ENCODE measurements at regions not wholly inside any gene's neighbourhood (a gene's known extent, or its start where the extent isn't known, plus 50 kb on each side); places are given as distances from the start of the nearest gene placed in this dataset.

DNA sequence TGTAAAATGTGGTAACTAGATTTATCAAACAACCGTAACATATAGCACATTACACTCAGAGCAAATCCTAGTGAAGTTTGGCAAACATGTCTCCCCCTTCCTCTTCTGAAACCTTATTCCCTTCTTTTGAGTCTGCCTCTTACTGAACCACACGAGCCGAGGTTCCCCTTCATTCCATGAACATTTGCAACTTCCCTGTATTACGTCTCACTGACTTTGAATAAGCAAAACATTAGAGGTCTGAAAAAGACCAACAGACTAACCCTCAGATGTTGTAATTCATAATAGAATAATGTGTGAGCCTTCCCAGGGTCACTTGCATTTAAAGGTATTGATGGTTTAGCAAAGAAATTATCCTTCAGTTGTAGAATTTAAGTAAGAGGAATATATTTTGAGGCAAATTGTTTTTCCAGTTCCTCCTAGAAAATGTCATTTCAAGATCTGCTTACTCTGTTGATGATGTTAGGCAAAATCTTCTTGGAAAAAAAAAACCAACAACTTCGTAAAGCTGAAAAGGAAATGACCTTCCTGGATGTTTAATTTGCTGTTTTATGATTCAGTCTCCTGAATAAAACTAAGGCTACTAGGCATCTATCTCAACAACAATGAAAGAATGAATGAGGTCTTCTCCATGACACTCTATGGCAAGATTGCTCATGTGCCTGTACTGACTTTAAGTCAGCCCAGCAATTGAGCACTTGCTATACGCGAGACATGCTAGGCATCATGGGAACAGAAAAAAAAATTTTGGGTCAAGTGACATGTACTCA is 296.9 kb upstream of the NECTIN3 start:
- Histone ChIP-seq H3K9me3 (no peaks in the 10 kb centered on the region), H3K36me3 (no peaks in the 10 kb centered on the region), H3K4me1 (no peaks in the 10 kb centered on the region), H3K27me3 (no peaks in the 10 kb centered on the region), H3K4me3 (ENCODE audit: low read depth, low read length) (no peak overlapping the region)
- TF ChIP-seq, protein P1, sequence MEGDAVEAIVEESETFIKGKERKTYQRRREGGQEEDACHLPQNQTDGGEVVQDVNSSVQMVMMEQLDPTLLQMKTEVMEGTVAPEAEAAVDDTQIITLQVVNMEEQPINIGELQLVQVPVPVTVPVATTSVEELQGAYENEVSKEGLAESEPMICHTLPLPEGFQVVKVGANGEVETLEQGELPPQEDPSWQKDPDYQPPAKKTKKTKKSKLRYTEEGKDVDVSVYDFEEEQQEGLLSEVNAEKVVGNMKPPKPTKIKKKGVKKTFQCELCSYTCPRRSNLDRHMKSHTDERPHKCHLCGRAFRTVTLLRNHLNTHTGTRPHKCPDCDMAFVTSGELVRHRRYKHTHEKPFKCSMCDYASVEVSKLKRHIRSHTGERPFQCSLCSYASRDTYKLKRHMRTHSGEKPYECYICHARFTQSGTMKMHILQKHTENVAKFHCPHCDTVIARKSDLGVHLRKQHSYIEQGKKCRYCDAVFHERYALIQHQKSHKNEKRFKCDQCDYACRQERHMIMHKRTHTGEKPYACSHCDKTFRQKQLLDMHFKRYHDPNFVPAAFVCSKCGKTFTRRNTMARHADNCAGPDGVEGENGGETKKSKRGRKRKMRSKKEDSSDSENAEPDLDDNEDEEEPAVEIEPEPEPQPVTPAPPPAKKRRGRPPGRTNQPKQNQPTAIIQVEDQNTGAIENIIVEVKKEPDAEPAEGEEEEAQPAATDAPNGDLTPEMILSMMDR (IDR thresholded peaks at IDR 0.05; ENCODE audit: low read depth, low read length): no peak
- no peak for DNase-seq

DNA sequence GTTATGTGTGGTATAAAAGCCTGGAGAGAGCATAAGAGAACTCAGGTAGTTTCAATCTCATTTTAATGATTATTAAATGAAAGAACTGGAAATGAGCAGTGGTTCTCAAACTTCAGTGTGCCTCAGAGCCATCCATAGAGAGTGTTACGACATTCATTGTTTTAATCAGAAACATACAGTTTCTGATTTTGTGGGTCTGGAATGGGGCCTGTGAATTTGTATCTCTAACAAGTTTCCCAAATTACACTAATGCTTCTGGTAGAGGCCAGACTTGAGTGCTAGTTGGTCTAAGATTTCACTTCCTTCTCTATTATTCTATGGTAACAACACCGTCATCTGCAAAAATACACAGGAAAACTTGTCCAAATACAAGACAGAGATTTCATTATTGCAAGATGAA is 292.0 kb upstream of the NECTIN3 start:
- H3K27me3 ChIP-seq: no peaks in the 10 kb centered on the region
- H3K4me1 ChIP-seq: no peaks in the 10 kb centered on the region; the same call in 1 of the 2 replicates
- TF ChIP-seq, protein P1 (IDR thresholded peaks at IDR 0.05; ENCODE audit: low read depth, low read length): no peak
- H3K36me3 ChIP-seq: no peaks in the 10 kb centered on the region
- H3K4me3 ChIP-seq (ENCODE audit: low read depth, low read length): no peak overlapping the region
- DNase-seq: no peak
- H3K9me3 ChIP-seq: no peaks in the 10 kb centered on the region

DNA sequence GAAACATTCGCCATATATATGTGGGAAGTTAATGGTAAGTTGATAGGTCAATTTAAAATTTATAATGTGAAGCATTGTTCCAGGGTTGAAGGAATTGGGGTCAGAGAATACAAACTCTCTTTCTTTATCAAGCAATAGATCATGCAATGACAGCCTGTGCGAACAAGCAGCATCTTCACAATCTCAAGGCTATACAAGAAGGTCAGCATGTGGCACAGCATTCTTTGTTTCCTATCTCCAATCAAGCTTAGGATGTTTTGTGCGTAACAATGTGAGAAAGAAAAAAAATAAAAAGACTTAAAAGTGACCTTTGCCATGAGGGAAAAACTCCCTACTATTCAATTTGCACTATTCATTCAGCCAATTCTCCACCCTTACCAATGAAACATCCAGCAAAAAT is 288.1 kb upstream of the NECTIN3 start:
- TF ChIP-seq, protein P1 (IDR thresholded peaks at IDR 0.05; ENCODE audit: low read depth, low read length): no peak
- no peaks in the 10 kb centered on the region; the same call in 1 of the 2 replicates for H3K4me1 ChIP-seq
- DNase-seq: no peak
- no peak overlapping the region for H3K4me3 ChIP-seq (ENCODE audit: low read depth, low read length)
- no peaks in the 10 kb centered on the region for H3K9me3 ChIP-seq
- no peaks in the 10 kb centered on the region for H3K36me3 ChIP-seq
- H3K27me3 ChIP-seq: no peaks in the 10 kb centered on the region

GRCh38 chr3:110788794-110789193 is 282.8 kb upstream of the NECTIN3 start:
- TF ChIP-seq, protein P1 (IDR thresholded peaks at IDR 0.05; ENCODE audit: low read depth, low read length): no peak
- DNase-seq: no peak

DNA sequence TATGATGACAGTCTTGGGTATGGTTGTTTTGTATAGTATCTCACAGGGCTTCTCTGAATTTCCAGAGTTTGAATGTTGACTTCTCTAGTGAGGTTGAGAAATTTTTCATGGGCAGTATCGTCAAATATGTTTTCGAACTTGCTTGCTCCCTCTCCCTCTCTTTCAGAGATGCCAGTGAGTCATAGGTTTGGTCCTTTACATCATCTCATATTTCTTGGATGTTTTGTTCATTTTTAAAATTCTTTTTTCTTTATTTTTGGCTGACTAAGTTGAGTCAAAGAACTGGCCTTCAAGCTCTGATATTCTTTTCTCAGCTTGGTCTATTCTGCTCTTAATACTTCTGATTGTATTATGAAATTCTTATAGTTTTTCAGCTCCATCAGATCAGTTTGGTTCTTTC is 282.3 kb upstream of the NECTIN3 start:
- DNase-seq: no peak
- Histone ChIP-seq H3K9me3 (no peaks in the 10 kb centered on the region), H3K4me1 (peaks cover 5% of the 10 kb centered on the region; the same call in 1 of the 2 replicates), H3K27me3 (no peaks in the 10 kb centered on the region), H3K36me3 (no peaks in the 10 kb centered on the region), H3K4me3 (ENCODE audit: low read depth, low read length) (no peak overlapping the region)
- TF ChIP-seq, protein P1 (IDR thresholded peaks at IDR 0.05; ENCODE audit: low read depth, low read length): no peak

More at GRCh38 chr3:110788794-110789193, 282.8 kb upstream of the NECTIN3 start:
- Histone ChIP-seq H3K27me3 (no peaks in the 10 kb centered on the region), H3K4me3 (ENCODE audit: low read depth, low read length) (no peak overlapping the region), H3K36me3 (no peaks in the 10 kb centered on the region), H3K9me3 (no peaks in the 10 kb centered on the region), H3K4me1 (peaks cover 5% of the 10 kb centered on the region; the same call in 1 of the 2 replicates)

DNA sequence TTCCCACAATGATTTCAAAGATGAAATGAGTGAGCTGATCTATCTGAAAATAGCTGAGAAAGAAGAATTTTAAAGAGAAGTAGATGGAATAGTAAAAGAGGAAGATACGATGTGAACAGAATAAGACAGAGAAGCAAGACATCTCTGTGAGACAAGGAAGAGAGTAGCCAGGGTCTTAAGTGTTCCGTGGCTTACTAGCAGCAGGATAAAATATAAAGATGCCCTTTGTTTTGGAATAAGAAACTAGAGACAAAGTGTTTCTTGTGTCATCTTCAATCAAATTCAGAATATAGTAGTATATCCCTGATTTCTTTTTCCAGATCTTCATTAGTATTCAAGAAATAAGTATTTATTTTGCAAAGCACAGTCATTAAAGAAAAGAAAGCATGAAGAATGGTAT is 281.0 kb upstream of the NECTIN3 start:
- H3K27me3 ChIP-seq: no peaks in the 10 kb centered on the region
- H3K4me1 ChIP-seq: 0 out of 2 replicates have a peak, but pooled peaks cover 5% of the 10 kb centered on the region
- TF ChIP-seq, protein P1 (IDR thresholded peaks at IDR 0.05; ENCODE audit: low read depth, low read length): no peak
- no peak overlapping the region for H3K4me3 ChIP-seq (ENCODE audit: low read depth, low read length)
- DNase-seq: no peak
- H3K36me3 ChIP-seq: no peaks in the 10 kb centered on the region
- H3K9me3 ChIP-seq: no peaks in the 10 kb centered on the region

Measured in BE2C (cell line).